AML-193 (cell line): ENCODE measurements at regions not wholly inside any gene's neighbourhood (a gene's known extent, or its start where the extent isn't known, plus 50 kb on each side); places are given as distances from the start of the nearest gene placed in this dataset.

Experiments used
- DNase-seq, 2 experiments: peaks; one replicate each; lab custom pipeline; 2025; lab: John Stamatoyannopoulos, UW

DNA sequence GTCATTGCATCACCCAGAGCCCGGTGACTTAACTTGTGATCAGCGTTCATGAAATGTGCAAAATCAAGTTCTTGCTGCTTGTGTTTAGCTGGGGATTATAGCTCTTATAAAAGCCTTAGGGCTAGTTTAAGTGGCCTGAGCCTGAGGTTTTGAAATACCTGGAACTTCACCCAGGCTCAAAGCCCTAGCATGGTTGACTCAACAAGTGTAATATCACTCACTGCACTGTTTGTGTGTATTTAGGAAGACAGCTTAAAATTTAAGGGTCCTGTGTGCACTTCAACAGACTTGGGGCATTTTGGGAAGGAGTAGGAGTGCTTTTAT lies 489.5 kb downstream of the GATA3 start:
- no peak for DNase-seq

DNA sequence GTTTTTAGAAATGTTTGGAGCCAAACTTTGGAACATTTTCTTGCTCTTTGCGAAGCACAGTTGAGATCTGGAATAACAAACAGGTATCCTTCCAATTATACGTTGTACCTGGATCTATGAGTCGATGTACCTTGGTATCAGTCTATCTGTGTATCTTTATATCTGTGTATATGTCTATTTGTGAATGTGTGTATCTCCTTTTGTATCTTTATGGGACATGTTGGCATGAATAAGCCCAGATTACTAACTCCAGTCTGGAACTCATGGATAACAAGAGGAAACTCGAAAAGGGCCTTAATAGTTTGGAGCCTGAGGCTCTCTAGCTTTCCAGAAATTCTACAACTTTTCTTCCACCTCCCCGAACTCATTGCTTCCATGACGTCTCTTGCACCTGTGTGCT lies 490.0 kb downstream of the GATA3 start:
- DNase-seq: no peak

DNA sequence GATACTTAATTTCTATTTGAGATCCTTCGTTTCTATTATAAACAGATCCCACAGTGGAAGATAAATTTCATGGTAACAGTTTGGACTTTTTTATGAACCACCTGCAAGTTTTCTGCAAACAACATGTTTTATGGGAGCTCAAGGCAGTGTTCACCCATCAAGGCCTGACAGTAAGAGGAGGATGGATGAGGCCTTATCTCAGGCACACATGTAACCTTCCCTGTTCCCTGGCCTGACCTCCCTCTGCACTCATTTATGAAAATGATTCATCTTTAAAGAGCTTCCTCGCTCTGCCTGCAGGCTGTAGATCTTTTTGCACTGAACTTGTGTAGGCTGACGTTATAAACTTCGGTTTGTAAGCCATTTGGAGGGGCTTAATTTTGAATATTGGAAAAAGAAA lies 500.1 kb downstream of the GATA3 start:
- DNase-seq: no peak

DNA sequence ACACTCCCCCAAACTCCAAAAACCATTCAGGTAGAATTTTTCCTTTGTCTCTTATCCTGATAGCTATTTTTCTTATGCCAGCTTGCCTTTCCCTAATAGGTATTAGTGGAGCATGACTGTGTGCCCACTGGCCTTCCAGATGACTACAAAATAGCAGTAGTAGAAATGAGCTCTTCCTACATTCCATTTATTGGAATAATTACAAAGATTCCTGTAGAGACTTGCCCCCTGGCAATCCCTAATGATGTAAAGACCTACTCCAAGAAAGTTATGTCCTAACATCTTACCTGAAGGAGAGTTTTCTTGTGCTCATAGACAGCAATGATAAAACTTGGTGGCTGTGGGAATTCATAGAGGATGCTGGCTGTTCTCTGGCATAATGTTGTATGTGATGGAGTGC lies 501.8 kb downstream of the GATA3 start:
- no peak for DNase-seq

DNA sequence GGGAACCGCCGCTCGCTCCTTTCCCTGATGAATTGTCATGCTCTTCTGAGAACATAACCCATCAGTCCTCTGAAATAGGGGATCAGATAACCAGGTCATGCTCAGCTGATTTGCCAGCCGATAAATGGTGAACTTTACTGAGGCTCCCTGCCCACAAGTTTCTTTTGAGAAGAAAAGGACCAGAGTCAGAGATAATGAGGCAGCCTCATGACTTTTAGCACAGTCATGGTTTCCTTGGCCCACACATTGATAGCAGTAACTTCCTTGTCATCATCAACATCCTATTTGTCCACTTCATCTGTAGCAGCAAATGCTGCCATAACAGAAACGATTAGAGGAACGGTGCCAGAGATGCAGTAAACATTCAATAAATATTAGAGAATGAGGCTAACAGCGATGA lies 509.0 kb downstream of the GATA3 start:
- no peak for DNase-seq

DNA sequence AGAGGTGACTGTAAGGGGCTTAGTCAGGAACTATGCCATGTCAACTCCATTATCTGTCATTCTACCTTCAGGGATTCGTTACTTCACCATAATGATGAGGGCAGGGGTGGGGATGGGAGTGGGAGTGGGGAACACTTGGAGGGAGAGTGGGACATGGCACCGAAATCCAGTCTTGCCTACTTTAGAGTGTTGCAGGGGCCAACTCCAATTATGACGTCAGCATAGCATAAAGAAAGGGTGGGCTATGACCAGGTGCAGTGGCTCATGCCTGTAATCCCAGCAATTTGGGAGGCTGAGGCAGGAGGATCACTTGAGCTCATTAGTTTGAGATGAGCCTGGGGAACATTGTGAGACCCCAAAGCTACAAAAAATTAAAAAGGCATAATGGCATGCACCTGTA lies 512.2 kb downstream of the GATA3 start:
- no peak for DNase-seq

DNA sequence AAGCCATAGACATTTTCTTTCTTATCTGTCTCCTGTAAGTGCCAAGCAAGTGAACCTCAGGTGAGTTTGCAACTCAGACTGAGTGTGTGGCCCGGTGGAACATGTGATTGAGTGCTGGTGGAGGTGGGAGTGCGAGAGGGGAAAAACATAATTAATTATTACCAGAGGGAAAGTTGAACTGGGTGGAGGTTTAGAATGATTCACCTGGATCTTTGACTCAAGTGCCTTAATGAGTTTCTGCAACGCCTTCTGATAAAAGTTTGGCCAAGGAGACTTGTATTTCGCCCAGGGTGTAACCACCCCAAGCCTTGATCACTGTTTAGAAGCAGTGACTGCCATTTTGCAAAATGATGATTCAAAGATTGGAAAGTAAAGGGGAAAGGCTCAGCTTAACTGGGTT lies 513.9 kb downstream of the GATA3 start:
- DNase-seq: no peak

DNA sequence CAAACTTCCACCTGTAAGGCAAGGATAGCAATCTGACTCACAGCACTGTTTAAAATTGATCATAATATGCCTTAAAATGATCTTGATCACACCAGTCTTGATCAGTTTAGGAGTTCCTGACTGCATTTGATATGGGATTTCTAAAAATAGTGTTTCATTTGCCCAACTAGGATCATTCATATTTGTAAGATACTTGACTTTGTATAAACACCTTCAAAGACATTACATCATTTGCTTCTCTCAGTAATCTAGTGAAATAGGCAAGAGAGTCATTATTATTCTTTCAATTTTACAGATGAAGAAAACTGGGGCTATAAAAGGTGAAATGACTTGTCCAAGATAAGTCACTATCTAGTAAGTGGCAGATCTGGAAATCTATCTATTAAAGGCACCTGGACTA lies 521.1 kb downstream of the GATA3 start:
- DNase-seq: no peak

DNA sequence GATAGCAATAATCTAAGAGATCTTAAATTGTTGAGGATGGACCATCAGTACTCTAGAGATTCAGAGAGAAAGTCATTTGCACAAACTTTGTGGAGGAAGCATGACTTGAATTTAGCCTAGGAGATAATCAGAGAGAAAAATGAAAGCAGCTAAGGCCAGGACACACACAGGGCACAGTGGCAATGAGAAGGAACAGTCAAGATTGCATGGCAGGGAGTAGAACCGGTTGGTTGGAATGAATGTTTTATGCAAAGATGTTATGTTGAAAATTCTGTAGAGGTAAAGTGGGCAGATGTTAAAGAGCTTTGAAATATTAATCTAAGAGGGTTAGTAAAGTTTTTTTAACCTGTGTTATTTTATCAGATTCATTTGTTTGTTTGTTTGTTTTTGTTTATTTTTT lies 521.8 kb downstream of the GATA3 start:
- DNase-seq: no peak

DNA sequence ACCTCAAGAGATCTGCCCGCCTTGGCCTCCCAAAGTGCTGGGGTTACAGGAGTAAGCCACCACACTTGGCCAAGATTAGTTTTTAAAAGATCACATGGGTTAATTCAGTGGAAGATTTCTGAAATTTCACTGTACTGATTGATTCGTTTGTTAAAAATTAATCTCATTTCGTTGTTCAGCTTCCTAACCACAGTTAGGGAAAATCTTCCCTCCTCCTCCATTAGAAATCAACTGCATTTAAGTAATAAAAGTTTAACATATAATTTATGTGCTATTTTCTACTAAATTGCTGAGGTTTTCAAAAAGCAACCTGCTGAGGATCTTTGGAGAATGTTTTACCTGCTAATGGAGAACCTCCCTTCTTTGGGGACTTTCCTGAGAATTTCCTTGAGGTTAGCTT lies 522.4 kb downstream of the GATA3 start:
- no peak for DNase-seq

DNA sequence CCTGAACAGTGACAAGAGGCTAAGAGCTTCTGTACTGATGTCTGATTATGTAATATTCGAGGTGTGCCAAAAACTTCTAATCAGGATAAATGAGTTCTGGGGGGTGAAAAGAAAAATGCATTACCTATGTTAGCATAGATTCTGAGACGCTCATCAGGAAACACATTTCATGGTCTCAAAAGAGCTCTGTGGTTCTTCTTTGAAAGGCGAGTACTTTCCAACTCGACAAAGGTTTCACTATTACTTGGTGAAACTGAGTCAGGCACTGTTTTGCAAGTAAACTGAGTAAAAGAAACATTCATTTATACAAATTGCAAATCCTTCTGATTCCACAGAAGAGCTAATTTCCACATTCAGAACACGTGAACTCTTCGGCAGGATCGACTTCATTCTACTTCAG lies 523.2 kb downstream of the GATA3 start:
- DNase-seq: no peak

DNA sequence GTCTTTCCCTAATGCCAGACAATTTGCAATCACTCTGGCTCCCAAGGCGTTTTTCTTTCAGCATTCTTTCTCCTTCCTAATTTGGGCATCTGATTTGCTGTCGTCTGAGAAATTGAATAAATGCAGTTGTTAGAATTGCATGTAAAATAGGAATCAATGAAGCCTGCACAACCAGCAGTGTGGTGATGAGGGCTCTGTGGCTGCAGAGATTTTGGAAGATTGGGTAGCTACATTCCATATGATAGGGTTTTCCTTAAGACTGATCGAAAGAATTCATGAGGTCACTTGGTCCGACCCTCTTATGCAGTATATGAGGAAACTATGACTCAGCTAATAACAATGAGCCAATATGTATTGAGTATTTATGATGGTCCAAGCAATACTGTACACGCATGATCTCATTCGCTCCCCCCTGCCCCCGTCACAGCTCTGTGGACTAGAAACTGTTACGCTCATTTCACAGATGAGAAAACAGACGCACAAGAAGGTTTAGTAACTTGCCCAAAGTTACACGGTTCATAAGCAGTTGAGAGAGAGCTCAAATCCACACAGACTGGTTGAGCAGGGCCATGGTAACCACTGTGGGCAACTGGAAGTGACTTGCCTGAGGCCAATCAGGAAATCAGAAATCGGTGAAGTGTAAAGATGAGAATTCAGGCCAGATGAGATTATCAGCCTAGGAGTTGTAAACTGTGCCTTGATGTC lies 527.2 kb downstream of the GATA3 start:
- DNase-seq: no peak

DNA sequence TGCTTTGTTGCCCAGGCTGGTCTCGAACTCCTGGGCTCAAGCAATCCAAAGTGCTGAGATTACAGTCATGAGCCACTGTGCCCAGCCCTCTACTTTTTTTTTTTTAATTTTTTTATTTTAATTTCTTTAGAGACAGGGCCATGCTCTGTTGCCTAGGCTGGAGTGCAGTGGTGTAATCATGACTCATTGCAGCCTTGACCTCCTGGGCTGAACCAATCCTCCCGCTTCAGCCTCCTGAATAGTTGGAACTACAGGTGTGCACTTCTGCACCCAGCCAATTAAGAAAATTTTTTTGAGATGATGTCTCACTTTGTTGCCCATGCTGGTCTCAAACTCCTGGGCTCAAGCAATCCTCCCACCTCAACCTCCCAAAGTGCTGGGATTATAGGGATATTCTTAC lies 528.6 kb downstream of the GATA3 start:
- DNase-seq: no peak

DNA sequence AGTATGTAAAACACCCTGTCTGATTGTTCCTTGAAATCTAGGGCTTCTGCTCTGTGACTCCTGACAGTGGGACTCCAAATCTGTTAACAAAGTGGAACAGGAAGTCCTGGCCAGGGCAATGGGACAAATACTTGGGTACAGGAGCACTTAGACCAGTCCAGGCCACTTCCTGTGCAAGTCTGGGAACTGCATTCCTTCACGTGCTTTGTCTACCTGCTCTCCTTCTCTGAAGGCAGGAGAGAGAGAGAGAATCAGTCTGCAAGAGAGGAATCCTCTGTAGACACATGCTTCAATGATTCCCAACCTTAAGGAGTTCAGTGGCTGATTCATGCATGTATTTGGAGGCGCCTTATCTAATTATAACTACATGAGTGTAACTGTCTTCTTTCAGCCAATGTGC lies 530.2 kb downstream of the GATA3 start:
- DNase-seq: no peak

DNA sequence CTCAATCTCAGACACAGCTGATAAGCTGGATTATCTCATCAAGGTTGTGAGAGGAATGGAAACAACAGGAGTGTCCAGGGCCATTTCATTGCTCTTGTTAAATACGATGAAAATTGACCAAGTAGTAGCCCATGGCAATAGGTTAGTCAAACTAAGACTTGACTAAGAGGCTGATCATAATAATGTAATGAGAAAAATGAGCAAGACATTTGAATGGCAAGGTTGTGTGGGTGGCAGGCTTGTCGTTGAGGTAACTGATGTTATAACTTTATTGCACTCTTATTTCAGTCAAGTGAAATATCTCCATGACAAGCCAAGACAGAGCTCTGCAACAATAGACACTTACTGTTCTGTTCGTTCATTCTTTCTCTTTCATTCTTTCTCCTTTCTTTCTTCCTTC lies 532.0 kb downstream of the GATA3 start:
- no peak for DNase-seq

DNA sequence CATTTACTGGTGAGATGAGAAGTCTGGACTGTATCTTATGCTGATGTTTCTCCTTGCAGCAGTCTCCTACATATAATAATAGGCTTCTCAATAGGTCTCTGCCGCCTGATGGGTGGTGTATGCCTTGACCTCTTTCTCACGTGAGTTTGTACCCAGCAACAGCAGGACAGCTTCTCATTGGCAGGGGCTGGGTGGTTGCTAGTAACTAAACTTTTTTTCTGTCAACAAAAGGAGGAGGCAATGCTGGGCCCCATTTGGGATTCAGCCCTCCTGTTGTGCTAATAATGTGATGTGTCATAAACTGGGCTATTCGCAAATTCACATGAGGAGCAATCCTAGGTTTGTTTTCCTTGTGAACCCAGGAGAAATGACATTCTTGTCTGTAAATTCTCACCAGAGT lies 533.6 kb downstream of the GATA3 start:
- DNase-seq: no peak

DNA sequence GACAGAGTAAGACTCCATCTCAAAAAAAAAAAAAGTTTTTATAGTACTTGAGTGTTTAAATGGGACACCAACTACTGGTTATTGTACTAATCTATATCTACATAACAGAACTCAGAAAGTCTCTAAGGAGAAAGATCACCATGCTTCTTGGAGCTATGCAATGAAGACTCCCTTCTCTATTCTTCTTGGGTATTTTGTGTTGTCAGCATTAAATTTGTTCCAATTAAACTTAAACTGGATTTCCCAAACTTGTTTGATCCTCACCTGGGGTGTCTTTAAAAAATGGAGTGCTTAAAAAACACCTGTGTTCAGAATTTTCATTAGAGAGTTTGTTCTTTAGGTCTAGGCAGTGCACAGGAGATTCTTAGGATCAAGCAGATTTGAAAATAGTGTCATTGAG lies 536.0 kb downstream of the GATA3 start:
- no peak for DNase-seq

DNA sequence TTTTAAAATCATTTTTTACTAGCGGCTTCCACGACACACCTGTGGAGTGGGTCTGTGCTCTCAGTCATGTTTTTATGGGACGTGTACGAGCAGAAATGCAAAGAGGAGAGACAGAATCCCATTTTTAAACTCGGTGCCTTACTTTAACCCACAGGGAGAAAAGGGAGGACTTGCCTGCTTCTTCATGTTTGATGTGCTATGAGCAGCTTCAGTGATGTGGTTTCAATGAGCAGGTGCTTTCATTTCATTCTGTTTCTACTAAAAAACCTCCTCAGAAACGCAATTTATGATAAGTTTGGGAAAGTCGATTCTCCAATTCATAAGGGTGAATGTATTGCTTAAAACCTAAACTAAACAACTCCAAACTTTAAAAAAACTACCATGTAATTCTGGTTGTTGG lies 537.2 kb downstream of the GATA3 start:
- no peak for DNase-seq

DNA sequence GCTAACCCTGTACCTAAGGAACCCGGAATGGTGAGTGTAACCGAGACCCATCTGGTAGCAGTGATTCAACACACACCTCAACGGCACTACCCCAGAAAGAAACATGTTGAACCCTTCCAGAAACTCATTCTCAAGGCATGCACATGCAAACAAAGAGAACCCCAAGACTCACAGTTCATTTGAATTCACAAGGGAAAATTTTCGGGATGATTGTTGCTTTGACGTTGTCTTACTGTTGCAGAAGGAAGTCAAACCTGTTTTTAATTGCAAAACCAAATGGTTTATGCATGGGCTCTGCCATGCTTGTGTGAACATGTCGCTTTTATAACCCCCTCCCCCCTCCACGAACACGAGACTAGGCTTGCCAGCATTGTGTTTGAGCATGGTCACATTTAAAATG lies 539.7 kb downstream of the GATA3 start:
- no peak for DNase-seq

DNA sequence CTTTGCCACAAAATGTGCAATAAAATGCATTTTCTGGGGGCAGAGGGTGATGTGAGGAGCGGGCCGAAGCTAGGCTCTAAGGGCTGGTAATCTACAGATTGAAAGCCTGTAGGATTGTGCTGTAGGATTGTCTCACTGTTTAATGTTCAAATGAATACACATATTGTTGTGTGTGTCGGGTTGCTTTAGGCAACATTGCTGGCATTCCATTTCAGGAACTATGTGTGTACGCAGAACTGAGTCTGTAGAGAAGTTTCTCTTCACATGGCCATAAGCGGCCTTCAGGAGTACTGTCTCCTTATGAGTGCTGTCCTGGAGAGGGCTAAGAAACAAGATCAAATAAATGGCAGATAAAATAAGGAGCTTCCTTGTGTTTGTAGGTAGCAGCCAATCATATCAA lies 540.2 kb downstream of the GATA3 start:
- DNase-seq: no peak

DNA sequence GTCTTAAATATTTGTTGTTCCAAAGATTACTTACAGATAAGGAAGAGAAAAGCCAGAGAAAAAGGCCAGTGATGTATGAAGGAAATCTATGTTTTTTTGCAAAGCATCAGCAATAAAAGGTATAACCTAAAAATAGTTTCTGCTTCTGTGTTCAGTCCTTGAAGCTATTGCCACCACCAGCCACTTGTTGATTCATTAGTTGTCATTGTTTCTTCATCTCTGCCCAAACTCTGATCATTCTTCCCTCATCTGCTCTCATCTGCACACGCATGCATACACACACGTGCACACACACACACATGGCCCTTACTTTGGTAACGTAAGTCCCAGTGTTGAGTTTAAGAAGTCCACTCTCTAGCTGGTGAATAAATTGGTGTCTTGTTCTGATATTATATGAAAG lies 540.7 kb downstream of the GATA3 start:
- DNase-seq: no peak

DNA sequence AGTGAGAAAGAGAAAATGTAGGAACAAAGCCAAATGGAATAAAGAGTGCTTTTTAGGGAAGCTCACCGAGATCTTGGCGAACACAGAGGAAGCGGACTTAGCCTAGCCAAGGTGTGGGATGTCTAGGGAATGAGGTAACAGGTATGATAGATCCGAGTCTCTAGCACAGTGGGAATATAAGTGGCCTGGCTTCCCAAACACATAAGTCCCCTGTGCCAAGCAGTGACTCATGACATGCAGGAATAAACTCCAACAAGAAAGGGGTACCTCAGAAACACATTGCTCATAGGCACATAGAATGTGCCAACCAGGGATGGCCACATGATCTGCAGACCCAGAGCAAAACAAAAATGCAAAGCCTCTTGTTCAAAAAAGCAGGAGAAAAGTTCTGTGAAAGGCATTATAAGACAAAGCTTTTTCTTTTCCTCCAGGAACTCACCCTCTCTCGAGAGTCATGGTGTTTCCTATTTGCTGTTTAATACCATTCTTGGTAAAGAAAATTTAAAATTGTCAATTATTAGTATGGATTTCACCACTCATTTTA lies 542.5 kb downstream of the GATA3 start:
- no peak for DNase-seq

DNA sequence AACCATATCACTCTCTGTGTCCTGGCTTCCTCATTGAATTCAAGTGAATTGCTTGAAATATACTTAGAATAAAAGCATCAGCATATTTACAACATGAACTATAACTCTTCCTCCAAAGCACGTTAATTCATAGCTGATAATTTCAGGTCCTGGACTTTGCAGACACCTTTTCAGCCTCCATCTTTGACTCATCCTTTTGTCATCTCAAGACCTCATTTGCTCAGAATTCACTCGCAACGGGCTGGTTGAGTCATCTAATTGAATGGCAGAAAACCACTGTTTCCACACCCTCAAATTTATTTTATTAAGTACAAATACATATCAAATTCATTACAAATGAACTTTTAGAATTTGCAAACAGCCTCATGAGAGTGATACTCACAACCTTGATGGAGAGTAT lies 545.7 kb downstream of the GATA3 start:
- no peak for DNase-seq

DNA sequence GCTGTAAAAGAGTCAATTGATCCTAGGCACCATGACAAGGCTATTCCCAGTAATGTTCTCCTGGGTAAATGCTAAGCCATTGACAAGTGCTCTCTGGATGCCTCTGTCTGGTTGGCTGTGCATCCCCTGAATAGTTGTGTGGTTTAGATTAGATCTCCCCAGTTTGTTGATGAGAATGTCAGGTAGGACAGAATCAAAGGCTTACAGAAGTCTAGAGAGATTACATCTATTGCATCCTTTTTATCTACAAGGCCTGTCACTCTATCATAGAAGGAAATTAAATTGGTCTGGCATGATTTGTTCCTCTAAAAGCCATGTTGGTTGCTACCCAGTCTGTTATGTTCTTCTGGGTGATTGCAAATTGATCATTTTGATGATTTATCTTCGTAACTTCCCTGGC lies 548.3 kb downstream of the GATA3 start:
- DNase-seq: no peak
